HEK293 (cell line): ENCODE measurements at regions not wholly inside any gene's neighbourhood (a gene's known extent, or its start where the extent isn't known, plus 50 kb on each side); places are given as distances from the start of the nearest gene placed in this dataset.

Experiments used
- CTCF ChIA-PET: fragments of 350-600 bp; formaldehyde crosslinking; extraction: SDS; loops from one replicate; lab custom pipeline; 2021; ENCODE audit warnings: antibody characterized with exemption; lab: Yijun Ruan, JAX
- POLR2A ChIA-PET: fragments of 300-600 bp; formaldehyde crosslinking; extraction: SDS; loops from one replicate; lab custom pipeline; 2020; ENCODE audit warnings: antibody characterized with exemption, inconsistent platforms; lab: Yijun Ruan, JAX
- H3K27ac ChIP-seq: fragments of 200-500 bp; sonication (Bioruptor generic); 2 replicates; pipeline ENCODE4 v1.5.1; 2014; ENCODE audit warnings: low read depth, low read length, control low read depth, inconsistent platforms; ENCODE audit errors: extremely low read depth
- H3K36me3 ChIP-seq, 2 experiments: fragments of 200-500 bp in 1 of 2; sonication (Bioruptor generic) in 1 of 2; 1 replicate in 1 of 2; 2 replicates in 1 of 2; pipeline ENCODE4 v1.5.1; 2014 to 2017; ENCODE audit warnings: inconsistent platforms in 2 of 2, low read length in 2 of 2; ENCODE audit not compliant: control insufficient read depth in 2 of 2, insufficient read depth in 1 of 2
- H3K4me1 ChIP-seq: fragments of 200-500 bp; sonication (Bioruptor generic); 2 replicates; pipeline ENCODE4 v1.5.1; 2014; ENCODE audit warnings: mild to moderate bottlenecking, low read length, inconsistent platforms; ENCODE audit not compliant: control insufficient read depth, insufficient read depth
- H3K4me3 ChIP-seq: 2 replicates; pipeline ENCODE4 v1.5.1; 2011; ENCODE audit warnings: low read depth, mild to moderate bottlenecking, control low read depth, low read length, moderate library complexity
- H3K9me3 ChIP-seq: fragments of 200-500 bp; sonication (Bioruptor generic); 2 replicates; pipeline ENCODE4 v1.5.1; 2014; ENCODE audit warnings: low read depth, low read length, inconsistent platforms; ENCODE audit not compliant: control insufficient read depth, insufficient read depth
- EGR2 ChIP-seq: fragments of 450-650 bp; formaldehyde crosslinking; IDR thresholded peaks from 2 replicates; pipeline ENCODE4 v1.5.1; 2016; ENCODE audit warnings: low read depth, missing biosample characterization, missing genetic modification characterization
- ELK4 ChIP-seq: IDR thresholded peaks from 2 replicates; pipeline ENCODE4 v1.6.1; 2011; ENCODE audit warnings: mild to moderate bottlenecking, low read depth, low read length, borderline replicate concordance
- FEZF1 ChIP-seq: fragments of 450-650 bp; formaldehyde crosslinking; IDR thresholded peaks from 2 replicates; pipeline ENCODE4 v1.5.1; 2016; ENCODE audit warnings: missing biosample characterization, missing genetic modification characterization
- PATZ1 ChIP-seq: fragments of 450-650 bp; formaldehyde crosslinking; IDR thresholded peaks from 2 replicates; pipeline ENCODE4 v1.5.1; 2016; ENCODE audit warnings: missing biosample characterization, missing genetic modification characterization
- PRDM4 ChIP-seq: fragments of 450-650 bp; formaldehyde crosslinking; IDR thresholded peaks from 2 replicates; pipeline ENCODE4 v1.5.1; 2017; ENCODE audit warnings: missing biosample characterization, missing genetic modification characterization
- TRIM28 ChIP-seq: IDR thresholded peaks from 2 replicates; pipeline ENCODE4 v1.6.1; 2011; ENCODE audit warnings: low read length, control low read depth, borderline replicate concordance
- ZNF174 ChIP-seq: fragments of 450-650 bp; formaldehyde crosslinking; IDR thresholded peaks from 2 replicates; pipeline ENCODE4 v1.5.0; 2017; ENCODE audit warnings: missing biosample characterization, mild to moderate bottlenecking, missing genetic modification characterization
- ZNF184 ChIP-seq: fragments of 450-650 bp; IDR thresholded peaks from 2 replicates; pipeline ENCODE4 v1.5.1; 2018; ENCODE audit warnings: missing biosample characterization, mild to moderate bottlenecking, missing genetic modification characterization
- ZNF239 ChIP-seq: fragments of 450-650 bp; formaldehyde crosslinking; IDR thresholded peaks from 2 replicates; pipeline ENCODE4 v1.5.1; 2016; ENCODE audit warnings: missing biosample characterization, missing genetic modification characterization
- ZNF274 ChIP-seq, 2 experiments: fragments of 200-500 bp in 1 of 2; fragments of 450-650 bp in 1 of 2; sonication (Bioruptor generic) in 1 of 2; formaldehyde crosslinking in 1 of 2; IDR thresholded peaks; 2 replicates each; pipeline versions ENCODE4 v1.5.1 to v1.6.1; 2014 to 2016; ENCODE audit warnings: borderline replicate concordance in 1 of 2, inconsistent platforms in 1 of 2, low read length in 1 of 2, missing biosample characterization in 1 of 2, missing genetic modification characterization in 1 of 2
- ZNF311 ChIP-seq: fragments of 450-650 bp; formaldehyde crosslinking; IDR thresholded peaks from 2 replicates; pipeline ENCODE4 v1.5.1; 2017; ENCODE audit warnings: missing biosample characterization, missing genetic modification characterization, borderline replicate concordance
- ZNF544 ChIP-seq: fragments of 450-650 bp; formaldehyde crosslinking; IDR thresholded peaks from 2 replicates; pipeline ENCODE4 v1.5.0; 2017; ENCODE audit warnings: missing biosample characterization, missing genetic modification characterization
- ZNF549 ChIP-seq: fragments of 450-650 bp; IDR thresholded peaks from 2 replicates; pipeline ENCODE4 v1.5.1; 2018; ENCODE audit warnings: missing biosample characterization, missing genetic modification characterization, mild to moderate bottlenecking, inconsistent platforms, moderate library complexity
- ZNF585B ChIP-seq: fragments of 450-650 bp; formaldehyde crosslinking; IDR thresholded peaks from 2 replicates; pipeline ENCODE4 v1.5.1; 2016; ENCODE audit warnings: missing biosample characterization, missing genetic modification characterization
- ZNF704 ChIP-seq: fragments of 450-650 bp; formaldehyde crosslinking; IDR thresholded peaks from 2 replicates; pipeline ENCODE4 v1.5.1; 2016; ENCODE audit warnings: missing biosample characterization, missing genetic modification characterization
- ZSCAN18 ChIP-seq: fragments of 450-650 bp; formaldehyde crosslinking; IDR thresholded peaks from 2 replicates; pipeline ENCODE4 v1.5.1; 2016; ENCODE audit warnings: missing biosample characterization, missing genetic modification characterization
- ZSCAN4 ChIP-seq: fragments of 450-650 bp; formaldehyde crosslinking; IDR thresholded peaks from 2 replicates; pipeline ENCODE4 v1.5.1; 2017; ENCODE audit warnings: missing biosample characterization, missing genetic modification characterization
- ZXDB ChIP-seq: fragments of 450-650 bp; formaldehyde crosslinking; IDR thresholded peaks from 2 replicates; pipeline ENCODE4 v1.5.1; 2016; ENCODE audit warnings: missing biosample characterization, missing genetic modification characterization

- Histone ChIP-seq H3K4me3 (no peak overlapping the region), H3K27ac (no peak overlapping the region), H3K4me1 (no peaks in the 10 kb centered on the region), H3K36me3 (no peaks in the 10 kb centered on the region), H3K9me3 (no peaks in the 10 kb centered on the region)
- ChIA-PET CTCF (no interaction called here), POLR2A (no interaction called here)
- TF ChIP-seq FEZF1 (tag by site-specific recombination) (no peak), PATZ1 (tag by site-specific recombination) (no peak), ZNF544 (no peak), ELK4 (no peak), ZNF174 (tag by site-specific recombination) (no peak), ZNF585B (tag by site-specific recombination) (no peak), ZNF549 (tag by site-specific recombination) (no peak), ZNF311 (tag by site-specific recombination) (no peak), ZNF184 (no peak), ZNF704 (tag by site-specific recombination) (no peak), ZNF274 (IDR thresholded peaks at IDR 0.05; ENCODE audit: low read length) (no peak), ZNF274 (tag by site-specific recombination; IDR thresholded peaks at IDR 0.05; ENCODE audit: borderline replicate concordance) (no peak), ZSCAN18 (tag by site-specific recombination) (no peak)
Measured at GRCh38 chr7:17669204-17669603, 271.1 kb downstream of the SNX13 start.

- H3K4me3 ChIP-seq, result no peak overlapping the region
- no peak overlapping the region for H3K27ac ChIP-seq
- TF ChIP-seq EGR2 (tag by site-specific recombination), result peak; percentile 28; the same call in 1 of the 2 replicates
- no peak for TF ChIP-seq ELK4
- H3K9me3 ChIP-seq, result no peaks in the 10 kb centered on the region
- POLR2A ChIA-PET, result no interaction called here
- H3K4me1 ChIP-seq, result no peaks in the 10 kb centered on the region
- no peaks in the 10 kb centered on the region for H3K36me3 ChIP-seq
- CTCF ChIA-PET, result interaction anchor here (1.5 to 3.1 kb wide), 3 partner anchors 8 to 98 kb away, joined by 3 to 11 read pairs (median 4); no protein-coding TSS in a partner anchor
Measured at GRCh38 chr7:17671956-17672355, 268.3 kb downstream of the SNX13 start.

GRCh38 chr7:17672783-17673182 is 267.5 kb downstream of the SNX13 start:
- ChIA-PET POLR2A (no interaction called here), CTCF (interaction anchor here (0.6 to 3.1 kb wide), 3 partner anchors 9 to 1250 kb away, joined by 3 to 11 read pairs (median 4); no protein-coding TSS in a partner anchor)
- no peak overlapping the region for H3K27ac ChIP-seq
- TF ChIP-seq PRDM4 (tag by site-specific recombination) (no peak), ZSCAN4 (tag by site-specific recombination) (no peak), ELK4 (no peak), ZNF239 (tag by site-specific recombination) (no peak), ZXDB (no peak), TRIM28 (no peak)

More at GRCh38 chr7:17672783-17673182, 267.5 kb downstream of the SNX13 start:
- H3K36me3 ChIP-seq, result no peaks in the 10 kb centered on the region
- no peaks in the 10 kb centered on the region for H3K9me3 ChIP-seq
- no peak overlapping the region for H3K4me3 ChIP-seq
- no peaks in the 10 kb centered on the region for H3K4me1 ChIP-seq
